ENCODE measurements at regions not wholly inside any gene's neighbourhood (a gene's known extent, or its start where the extent isn't known, plus 50 kb on each side); places are given as distances from the start of the nearest gene placed in this dataset.
"Not testable (repeated sequence)": the region's sequence is repeated elsewhere in the genome, so short reads cannot be mapped to it uniquely, and the experiment has no call there.

DNA sequence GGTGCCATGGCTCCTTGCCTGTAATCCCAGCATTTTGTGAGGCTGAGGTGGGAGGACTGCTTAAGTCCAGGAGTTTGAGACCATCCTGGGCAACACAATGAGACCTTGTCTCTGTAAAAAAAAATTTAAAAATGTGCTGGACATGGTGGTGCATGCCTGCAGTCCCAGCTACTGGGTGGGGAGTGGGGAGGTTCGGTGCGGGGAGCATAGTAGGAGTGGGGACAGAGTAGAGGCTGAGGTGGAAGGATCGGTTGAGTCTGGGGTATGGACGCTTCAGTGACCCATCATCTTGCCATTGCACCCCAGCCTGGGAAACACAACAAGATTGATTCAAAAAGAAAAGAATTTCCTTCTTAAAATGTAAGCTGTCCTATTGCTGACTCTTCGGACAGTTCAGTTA lies 1490.0 kb upstream of the GBE1 start:
- no peak for DNase-seq

DNA sequence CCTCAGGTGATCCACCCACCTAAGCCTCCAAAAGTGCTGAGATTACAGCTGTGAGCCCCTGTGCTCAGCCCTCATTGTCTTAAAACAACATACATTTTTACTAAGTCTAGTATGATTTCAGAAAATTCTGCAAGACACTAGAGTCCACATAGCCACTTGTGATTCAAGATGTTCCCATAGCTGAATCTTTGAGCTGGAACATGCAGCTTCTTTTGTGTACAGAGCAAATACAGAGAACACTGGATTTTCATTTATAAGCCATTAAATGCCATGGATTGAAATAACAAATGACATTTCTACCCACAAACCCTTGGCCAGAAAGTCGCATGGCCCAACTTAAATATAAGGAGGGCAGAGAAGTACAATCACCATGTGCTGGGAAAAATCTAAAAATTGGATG lies 1489.2 kb upstream of the GBE1 start:
- no peak for DNase-seq

GRCh38 chr3:83248454-83248853 lies 1487.0 kb upstream of the GBE1 start:
- no peak for DNase-seq

DNA sequence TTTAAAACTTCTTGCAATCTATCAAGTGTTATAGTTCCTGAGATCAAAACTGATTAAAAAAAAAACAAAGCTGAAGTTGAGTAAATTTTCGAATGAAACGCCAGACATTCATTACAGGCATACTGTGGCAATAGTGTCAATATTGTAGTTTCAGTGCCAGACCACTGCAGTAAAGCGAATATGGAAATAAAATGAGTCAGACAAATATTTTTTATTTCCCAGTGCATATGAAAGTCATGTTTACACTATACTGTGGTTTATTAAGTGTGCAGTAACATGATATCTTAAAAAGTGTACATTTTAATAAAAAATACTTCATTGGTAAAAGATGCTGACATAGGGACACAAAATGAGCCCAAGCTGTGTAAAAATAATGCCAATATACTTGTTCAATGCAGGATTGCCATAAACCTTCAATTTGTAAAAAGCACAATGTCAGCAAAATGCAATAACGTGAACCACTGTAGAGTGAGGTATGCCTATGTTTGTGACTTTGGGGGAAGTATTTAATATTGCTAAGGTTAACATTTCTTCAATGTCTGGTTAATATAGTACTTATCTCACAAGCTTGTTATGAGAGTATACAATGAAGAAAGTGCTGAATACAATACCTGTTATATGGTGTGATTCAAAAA lies 1473.9 kb upstream of the GBE1 start:
- DNase-seq = no peak

- DNase-seq = no peak
Measured at GRCh38 chr3:83233715-83234114, 1472.3 kb upstream of the GBE1 start.

GRCh38 chr3:83230841-83231240 lies 1469.4 kb upstream of the GBE1 start:
- no peak for DNase-seq

DNA sequence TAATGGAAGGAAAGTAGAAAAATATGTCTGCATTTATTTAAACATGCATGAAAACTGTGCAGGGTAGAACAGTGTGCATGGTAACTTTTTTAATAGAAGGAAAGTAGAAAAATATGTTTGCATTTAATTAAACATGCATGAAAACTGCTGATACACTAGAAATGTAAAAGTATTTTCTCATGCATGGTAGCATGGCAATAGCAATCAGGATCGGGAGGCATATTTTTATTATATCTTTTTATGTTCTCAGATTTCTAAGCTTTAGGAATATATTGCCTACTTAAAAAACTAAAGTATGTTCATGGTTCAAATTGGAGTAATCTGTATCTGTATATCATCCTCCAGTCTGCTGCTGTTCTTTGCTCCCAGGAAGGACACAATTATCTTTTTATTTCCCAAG lies 1468.9 kb upstream of the GBE1 start:
- no peak for DNase-seq

DNA sequence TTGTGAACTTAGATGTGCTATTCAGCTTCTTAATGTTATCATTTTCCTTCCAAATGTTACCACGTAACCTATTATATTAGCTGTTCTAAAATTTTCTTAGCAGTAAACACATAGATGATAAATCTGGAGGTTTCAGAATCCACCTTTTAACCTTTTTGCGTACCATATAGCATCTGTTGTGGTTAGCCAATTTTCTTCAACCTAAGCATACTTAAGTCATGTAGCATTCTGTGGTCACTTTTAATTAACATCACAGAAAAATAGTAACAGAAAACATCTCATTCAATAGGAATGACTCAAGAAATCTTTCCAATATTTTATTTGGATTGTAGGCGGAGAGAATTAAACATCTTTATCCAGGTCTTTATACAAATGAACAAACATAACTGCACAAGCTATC lies 1465.3 kb upstream of the GBE1 start:
- DNase-seq = no peak

GRCh38 chr3:83224101-83224868 lies 1462.8 kb upstream of the GBE1 start:
- DNase-seq = no peak

DNA sequence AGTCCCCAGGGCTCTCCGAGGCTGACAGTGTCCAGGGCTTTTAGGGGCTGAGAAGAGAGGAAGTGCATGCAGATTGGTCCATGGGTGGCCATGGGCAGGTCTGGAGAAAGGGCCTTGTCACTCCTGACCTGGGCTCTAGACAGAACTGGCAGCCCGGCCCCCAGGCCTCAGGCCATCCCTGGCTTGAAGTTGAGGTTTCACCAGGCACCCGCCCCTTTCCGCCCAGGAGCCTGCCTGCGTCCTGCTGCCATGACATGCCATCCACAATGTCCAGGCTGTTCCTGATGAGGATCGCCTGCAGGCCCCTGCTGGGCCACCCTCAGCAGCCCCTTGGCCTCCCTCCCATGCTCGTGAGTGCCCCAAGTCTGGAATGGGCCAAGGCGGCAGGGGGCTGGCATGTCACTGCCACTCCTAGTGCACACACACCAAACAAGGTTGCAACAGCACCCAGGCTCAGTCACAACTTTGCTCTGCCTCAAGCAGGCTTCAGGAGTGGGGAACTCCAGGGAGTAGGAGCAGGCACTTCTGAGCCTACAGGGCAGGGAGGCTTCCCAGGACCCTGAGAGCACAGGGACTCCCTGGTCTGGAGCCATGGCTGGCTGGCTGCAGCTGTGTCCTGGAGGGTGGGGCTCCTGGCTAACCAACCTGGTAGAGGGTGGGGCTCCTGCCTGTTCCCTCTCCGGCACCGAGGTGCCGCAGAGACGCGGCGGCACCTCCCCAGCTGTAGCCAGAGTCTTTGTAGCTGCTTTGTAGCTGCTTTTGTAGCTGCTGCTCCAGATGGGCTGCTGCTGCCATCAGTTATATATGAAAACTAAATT lies 1457.1 kb upstream of the GBE1 start:
- DNase-seq = no peak

DNA sequence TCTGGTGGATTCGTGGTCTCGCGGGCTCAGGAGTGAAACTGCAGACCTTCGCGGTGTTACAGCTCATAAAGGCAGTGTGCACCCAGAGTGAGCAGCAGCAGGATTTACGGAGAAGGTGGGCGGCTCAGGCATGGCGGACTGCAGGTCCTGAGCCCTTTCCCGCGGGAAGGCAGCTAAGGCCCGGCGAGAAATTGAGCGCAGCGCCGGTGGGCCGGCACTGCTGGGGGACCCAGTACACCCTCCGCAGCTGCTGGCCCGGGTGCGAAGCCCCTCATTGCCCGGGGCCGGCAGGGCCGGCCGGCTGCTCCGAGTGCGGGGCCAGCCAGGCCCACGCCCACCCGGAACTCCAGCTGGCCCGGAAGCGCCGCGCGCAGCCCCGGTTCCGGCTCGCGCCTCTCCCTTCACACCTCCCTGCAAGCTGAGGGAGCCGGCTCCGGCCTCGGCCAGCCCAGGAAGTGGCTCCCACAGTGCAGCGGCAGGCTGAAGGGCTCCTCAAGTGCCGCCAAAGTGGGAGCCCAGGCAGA lies 1456.2 kb upstream of the GBE1 start:
- not testable (repeated sequence) for DNase-seq

GRCh38 chr3:83216919-83217594 lies 1455.6 kb upstream of the GBE1 start:
- DNase-seq = no peak

DNA sequence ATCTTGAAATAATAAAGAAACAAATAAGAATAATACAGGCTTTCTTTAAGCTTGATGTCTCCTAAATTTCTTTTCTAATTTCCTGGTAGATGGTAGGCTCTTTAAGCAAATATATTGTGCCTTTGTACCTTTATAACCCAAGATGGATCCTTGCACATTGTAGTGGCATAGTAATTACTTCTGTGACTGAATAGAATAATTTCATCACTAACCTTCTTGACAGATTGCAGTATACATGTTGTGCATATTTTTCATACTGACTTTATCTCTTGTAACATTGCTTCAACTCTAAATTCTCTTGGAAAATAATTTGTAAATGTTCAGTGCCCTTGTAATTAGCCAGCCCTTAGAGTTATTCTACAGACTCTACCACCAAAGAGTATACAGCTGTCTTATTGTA lies 1433.8 kb upstream of the GBE1 start:
- DNase-seq = no peak

DNA sequence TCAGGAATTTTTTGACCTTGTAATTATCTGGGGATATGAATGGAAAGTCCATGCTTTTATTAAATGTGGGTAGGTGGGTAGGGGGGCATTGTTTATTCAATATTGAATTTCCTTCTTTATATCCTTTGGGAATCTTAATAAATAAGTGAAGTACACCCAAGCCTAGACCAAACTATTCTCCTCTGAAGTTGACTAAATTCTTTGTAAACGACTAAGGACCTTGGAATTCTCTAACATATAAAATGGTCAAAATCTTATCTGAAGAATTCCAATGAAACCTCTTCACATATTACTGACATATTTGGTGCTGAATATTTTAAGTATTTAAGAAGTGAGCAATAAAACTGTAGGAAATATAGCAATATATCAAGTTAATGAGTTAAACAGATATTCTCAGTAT lies 1432.1 kb upstream of the GBE1 start:
- DNase-seq = no peak

GRCh38 chr3:83189634-83190033 lies 1428.2 kb upstream of the GBE1 start:
- DNase-seq = no peak

- DNase-seq = no peak
Measured at GRCh38 chr3:83169473-83169872, 1408.0 kb upstream of the GBE1 start.

DNA sequence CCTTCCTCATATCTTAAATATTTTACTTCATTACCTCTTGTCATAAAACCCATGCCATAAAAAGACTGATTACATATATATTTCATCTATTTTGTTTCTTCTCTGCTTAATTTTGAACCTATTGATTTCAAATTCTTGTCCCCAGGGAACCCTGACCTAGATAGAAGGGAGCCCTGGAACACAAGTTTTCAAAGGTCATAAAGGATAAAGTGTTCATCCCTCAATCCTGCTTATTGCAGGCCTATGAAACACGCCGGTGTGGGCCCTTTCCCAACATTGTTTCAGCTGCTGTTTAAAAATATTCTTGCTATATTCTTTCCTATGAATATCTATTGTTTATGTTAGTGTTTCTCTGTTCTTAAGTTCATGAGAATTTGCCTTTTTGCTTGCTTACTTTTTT lies 1389.5 kb upstream of the GBE1 start:
- no peak for DNase-seq

DNA sequence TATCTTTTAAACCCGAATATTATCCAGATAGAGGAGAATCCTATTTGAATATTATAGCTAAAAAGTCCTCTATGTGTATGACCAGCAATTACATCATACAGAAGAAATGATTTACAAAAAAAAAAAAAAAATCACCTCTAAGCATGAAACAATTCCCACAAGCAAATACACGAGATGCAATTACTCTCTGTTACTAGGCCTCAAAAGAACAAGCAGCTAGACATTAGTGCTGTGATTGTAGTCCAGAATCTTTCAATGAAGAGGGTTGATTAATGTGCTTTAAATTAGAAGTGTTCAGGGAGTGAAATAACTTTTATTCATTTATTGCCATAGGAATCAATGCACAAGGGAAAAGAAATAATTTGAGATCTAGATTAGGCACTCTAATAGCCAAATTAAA lies 1379.5 kb upstream of the GBE1 start:
- DNase-seq = no peak

GRCh38 chr3:83131236-83131635 lies 1369.8 kb upstream of the GBE1 start:
- DNase-seq = no peak

DNA sequence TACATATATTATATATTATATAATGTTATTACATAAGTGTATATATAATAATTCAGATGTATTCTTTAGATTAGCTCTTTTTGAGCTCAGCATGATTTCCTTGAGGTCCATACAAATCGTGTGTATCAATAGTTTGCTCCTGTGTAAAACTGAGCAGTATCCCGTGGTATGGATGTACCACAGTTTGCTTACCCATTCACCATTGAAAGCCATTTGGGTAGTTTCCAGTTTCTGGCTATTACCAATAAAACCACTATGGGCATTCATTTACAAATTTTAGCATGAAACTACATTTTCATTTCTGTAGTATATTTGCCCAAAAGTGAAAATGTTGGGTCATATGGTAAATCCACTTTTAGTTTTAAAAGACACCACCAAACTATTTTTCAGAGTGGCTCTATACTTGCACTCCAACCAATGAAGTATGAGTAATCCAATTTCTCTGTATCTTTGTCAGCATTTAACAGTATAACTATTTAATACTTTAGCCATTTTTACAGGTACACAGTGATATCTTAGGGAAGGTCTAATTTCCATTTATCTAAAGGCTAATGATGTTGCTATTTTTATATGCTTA lies 1361.4 kb upstream of the GBE1 start:
- no peak for DNase-seq

- DNase-seq = no peak
Measured at GRCh38 chr3:83093222-83093572, 1331.8 kb upstream of the GBE1 start.

DNA sequence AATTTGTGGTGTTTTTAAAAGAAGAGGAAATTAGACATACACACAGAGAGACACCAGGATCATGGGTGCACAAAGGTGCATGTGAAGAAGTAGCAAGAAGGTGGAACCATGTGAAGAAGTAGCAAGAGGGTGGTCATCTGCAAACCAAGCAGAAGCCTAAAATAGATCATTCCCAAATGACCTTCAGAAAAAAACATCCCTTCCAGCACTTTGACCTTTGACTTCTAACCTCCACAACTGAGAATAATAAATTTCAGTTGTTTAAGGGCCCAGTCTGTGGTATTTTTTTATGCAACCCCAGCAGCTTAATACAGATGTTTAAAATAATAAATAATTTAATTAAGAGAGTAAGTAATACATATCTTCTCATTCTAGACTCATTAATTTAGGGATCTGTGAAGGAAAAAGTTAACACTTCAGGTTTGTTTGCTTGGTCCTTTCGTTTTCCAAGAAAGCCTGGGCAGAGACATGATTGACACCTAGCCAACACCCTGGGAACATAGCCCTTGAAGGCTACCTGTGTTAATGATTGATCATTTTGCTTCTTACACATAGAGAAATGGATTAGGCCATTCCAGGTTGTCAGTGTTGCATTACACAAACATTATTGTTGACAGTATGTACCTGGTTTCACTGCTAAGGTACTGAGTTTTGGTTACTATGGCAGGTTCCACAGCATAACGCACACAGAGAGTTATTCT lies 1331.2 kb upstream of the GBE1 start:
- DNase-seq = no peak

All from activated naive CD4-positive, alpha-beta T cell treated with anti-CD3 and anti-CD28 coated beads, Interleukin-2, amount 50 U/mL, for 16 hours (primary cell).